Fibroblast of lung (primary cell): ENCODE measurements at regions not wholly inside any gene's neighbourhood (a gene's known extent, or its start where the extent isn't known, plus 50 kb on each side); places are given as distances from the start of the nearest gene placed in this dataset.

Source experiments
- EZH2 ChIP-seq: IDR thresholded peaks from 2 replicates; pipeline ENCODE4 v1.5.1; 2012; ENCODE audit warnings: low read length, control low read depth, mild to moderate bottlenecking; ENCODE audit errors: missing control alignments
- TF ChIP-seq, protein P1 (sequence below), 2 donors: IDR thresholded peaks in 1 of 2; conservative IDR thresholded peaks in 1 of 2; 1 replicate in 1 of 2; 2 replicates in 1 of 2; pipeline ENCODE4 v1.5.1; 2011 to 2012; ENCODE audit warnings: low read length in 2 of 2, control low read depth in 1 of 2, inconsistent platforms in 1 of 2, low read depth in 1 of 2, mild to moderate bottlenecking in 1 of 2

DNA sequence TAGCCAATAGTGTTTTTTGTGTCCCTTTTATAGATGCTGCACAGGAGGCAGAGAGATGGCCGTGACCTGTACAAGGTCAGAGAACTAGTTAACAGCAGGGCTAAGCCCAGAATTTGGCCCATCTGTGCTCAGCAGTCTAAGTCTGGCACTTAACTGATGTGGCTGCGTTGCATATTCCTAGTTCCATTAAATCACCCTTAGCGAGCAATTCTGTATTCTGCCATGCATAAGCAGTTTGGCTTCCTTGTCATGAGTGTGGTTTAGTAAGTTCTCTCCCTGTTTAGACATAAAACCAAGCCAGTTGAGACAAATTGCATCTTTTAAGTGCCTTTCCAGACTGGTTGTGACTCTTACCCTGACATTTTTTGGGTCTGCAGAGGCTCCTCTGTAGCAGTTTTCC is 230.6 kb upstream of the TENM4 start:
- TF ChIP-seq, protein P1, sequence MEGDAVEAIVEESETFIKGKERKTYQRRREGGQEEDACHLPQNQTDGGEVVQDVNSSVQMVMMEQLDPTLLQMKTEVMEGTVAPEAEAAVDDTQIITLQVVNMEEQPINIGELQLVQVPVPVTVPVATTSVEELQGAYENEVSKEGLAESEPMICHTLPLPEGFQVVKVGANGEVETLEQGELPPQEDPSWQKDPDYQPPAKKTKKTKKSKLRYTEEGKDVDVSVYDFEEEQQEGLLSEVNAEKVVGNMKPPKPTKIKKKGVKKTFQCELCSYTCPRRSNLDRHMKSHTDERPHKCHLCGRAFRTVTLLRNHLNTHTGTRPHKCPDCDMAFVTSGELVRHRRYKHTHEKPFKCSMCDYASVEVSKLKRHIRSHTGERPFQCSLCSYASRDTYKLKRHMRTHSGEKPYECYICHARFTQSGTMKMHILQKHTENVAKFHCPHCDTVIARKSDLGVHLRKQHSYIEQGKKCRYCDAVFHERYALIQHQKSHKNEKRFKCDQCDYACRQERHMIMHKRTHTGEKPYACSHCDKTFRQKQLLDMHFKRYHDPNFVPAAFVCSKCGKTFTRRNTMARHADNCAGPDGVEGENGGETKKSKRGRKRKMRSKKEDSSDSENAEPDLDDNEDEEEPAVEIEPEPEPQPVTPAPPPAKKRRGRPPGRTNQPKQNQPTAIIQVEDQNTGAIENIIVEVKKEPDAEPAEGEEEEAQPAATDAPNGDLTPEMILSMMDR (conservative IDR thresholded peaks at IDR 0.05 in 1 of 2, IDR thresholded peaks at IDR 0.05 in 1 of 2; ENCODE audit: low read depth in 1 of 2, low read length in 2 of 2) = no peak
- TF ChIP-seq EZH2 = no peak
